ENCODE measurements at regions not wholly inside any gene's neighbourhood (a gene's known extent, or its start where the extent isn't known, plus 50 kb on each side); places are given as distances from the start of the nearest gene placed in this dataset.

DNA sequence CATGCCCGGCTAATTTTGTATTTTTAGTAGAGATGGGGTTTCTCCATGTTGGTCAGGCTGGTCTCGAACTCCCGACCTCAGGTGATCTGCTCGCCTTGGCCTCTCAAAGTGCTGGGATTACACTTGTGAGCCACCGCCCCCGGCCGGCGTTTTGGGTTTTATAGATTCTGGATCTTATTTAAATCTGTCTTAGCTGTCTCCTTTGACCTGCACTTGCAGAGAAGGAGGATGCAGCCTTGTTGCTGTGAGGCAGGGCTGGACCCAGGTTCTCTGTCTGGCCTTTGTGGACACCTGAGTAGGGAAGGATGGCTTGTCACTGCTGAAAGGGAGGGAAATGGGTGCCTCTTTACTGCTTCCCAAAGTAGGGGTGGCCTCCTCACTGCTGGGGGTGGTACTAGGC, 83.0 kb upstream of the HS6ST1 start:
- intact Hi-C loops (cut with DNase I) = no loop called here
- peak; percentile 34 for DNase-seq
- Histone ChIP-seq H3K4me3 (no peak overlapping the region), H3K27me3 (no peaks in the 10 kb centered on the region), H3K36me3 (no peaks in the 10 kb centered on the region), H3K27ac (no peak overlapping the region), H3K4me1 (no peaks in the 10 kb centered on the region), H3K9me3 (no peaks in the 10 kb centered on the region)
- ATAC-seq = no peak
- TF ChIP-seq, protein P1, sequence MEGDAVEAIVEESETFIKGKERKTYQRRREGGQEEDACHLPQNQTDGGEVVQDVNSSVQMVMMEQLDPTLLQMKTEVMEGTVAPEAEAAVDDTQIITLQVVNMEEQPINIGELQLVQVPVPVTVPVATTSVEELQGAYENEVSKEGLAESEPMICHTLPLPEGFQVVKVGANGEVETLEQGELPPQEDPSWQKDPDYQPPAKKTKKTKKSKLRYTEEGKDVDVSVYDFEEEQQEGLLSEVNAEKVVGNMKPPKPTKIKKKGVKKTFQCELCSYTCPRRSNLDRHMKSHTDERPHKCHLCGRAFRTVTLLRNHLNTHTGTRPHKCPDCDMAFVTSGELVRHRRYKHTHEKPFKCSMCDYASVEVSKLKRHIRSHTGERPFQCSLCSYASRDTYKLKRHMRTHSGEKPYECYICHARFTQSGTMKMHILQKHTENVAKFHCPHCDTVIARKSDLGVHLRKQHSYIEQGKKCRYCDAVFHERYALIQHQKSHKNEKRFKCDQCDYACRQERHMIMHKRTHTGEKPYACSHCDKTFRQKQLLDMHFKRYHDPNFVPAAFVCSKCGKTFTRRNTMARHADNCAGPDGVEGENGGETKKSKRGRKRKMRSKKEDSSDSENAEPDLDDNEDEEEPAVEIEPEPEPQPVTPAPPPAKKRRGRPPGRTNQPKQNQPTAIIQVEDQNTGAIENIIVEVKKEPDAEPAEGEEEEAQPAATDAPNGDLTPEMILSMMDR (IDR thresholded peaks at IDR 0.05) = no peak

DNA sequence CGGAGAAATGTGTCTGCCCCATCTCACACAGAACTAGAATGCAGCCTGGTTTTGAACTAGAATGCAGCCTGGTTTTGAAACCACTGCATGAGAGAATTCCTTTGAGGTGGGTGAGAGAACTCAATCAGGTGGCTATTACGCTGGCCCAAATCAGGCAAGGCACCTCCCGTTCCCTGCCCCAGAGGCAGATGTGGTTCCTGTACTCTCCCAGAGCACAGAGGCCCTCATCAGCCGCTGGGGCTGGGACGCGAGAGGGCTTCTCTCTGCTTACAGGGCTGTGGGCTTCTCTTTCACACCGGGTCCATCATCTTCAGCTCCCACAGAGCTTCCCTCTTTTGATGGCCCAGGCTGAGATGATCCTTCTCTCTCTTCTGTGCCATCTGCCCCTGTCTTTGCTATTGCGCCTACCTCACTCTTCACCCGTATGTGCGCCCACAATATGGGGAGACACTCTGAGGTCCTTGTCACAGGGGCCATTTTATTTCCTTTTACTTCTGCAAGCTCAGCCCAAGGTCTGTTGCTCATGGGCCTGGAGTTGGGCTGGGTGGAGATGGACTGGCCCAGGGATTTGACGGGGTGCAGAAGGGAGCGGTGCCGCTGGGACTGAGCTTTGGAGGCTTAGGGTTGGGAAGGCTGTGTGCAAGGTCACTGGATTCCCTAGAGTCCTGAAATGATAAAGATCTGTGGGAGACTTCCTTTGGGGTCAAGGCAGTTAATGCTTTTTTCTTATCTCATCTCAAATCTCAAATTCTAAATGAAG, 84.4 kb upstream of the HS6ST1 start:
- H3K4me3 ChIP-seq = no peak overlapping the region
- TF ChIP-seq, protein P1 (IDR thresholded peaks at IDR 0.05) = no peak
- intact Hi-C loops (cut with DNase I) = no loop called here
- no peaks in the 10 kb centered on the region for H3K9me3 ChIP-seq
- no peaks in the 10 kb centered on the region for H3K36me3 ChIP-seq
- ATAC-seq (no peak), DNase-seq (peak; percentile 31)
- no peaks in the 10 kb centered on the region for H3K27me3 ChIP-seq
- no peaks in the 10 kb centered on the region for H3K4me1 ChIP-seq
- H3K27ac ChIP-seq = no peak overlapping the region

DNA sequence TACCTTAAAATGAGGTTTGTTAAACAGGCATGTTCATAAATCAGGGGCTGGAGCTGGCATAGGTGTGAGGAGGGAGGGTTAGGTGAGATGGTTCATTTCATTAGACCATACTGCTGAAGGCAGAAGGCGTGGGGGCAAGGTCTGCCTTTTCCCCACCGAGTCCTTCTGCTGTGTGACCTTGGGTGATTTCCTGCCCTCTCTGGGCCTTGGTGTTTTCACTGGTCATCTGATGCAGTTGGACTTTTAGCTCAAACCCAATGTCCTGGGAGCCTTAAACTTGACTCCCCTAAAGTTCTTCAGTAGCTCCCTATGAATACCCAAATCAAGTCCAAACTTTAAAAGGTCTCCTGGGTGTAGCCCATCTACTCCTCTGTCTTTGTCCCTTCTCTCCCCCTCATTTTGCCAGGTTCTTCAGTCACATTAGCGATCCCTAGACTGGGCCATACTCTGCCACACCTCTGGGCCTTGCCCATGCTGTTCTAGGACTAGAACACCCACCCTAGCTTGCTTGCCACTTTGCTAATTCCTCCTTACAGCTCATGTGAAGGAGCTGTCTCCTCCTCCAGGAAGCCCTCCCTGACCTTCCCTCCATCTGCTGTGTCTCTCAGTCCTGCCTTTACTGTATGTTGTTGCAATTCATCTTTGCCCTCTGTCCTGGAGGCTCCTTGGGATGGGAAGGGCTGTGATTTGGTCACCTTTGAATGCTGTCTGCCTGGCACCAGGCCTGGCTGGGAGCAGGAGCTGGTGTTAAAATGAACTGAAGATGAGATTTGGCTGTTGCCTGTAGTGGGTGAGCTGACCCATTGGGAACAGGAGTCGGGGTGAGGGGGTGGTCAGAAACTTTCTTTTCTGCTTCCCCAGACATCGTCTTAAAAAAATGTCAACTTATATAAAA, 85.4 kb upstream of the HS6ST1 start:
- peak; percentile 15 for DNase-seq
- no peak overlapping the region for H3K4me3 ChIP-seq
- no peak for ATAC-seq
- no peaks in the 10 kb centered on the region for H3K9me3 ChIP-seq
- H3K27ac ChIP-seq = no peak overlapping the region
- H3K36me3 ChIP-seq = no peaks in the 10 kb centered on the region
- TF ChIP-seq, protein P1 (IDR thresholded peaks at IDR 0.05) = no peak
- intact Hi-C loops (cut with DNase I) = no loop called here
- no peaks in the 10 kb centered on the region for H3K27me3 ChIP-seq
- H3K4me1 ChIP-seq = no peaks in the 10 kb centered on the region

DNA sequence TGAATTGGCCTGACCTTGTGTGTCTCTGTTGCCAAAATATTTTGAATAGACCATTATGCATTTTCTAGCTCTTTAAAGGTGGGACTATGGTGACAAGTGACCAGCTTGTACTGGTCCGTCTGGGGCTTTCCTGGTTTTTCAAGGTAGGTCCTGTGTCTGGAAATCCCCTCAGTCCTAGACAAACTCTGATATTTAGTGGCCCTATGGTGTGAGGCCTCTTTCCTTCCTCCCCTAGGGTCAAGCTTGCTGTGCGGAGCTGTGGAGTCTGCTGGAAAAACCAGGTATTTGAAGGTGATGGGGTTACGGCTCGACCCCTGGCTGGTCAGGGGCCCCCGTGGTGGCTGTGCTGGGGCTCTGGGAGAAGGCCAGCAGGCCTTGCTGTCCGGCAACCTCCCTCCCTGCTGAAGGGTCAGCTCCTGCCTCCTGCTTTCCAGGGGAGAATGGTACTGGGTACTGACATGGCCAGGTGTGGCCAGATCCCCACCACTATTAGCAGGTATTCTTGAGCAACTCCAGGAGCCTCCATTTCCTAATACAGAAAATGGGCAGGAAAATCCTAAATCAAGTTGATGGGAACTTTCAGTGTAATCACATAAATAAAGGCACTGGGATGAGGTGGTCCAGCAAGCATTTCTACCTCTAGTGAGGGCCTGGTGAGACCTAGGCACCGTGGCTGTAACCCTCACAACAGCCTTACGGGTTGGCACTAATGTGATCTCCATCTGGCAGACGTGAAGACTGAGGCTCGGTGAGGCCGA, 86.2 kb upstream of the HS6ST1 start:
- H3K9me3 ChIP-seq = no peaks in the 10 kb centered on the region
- intact Hi-C loops (cut with DNase I) = no loop called here
- no peak overlapping the region for H3K27ac ChIP-seq
- DNase-seq (peak; percentile 34), ATAC-seq (no peak)
- no peaks in the 10 kb centered on the region for H3K27me3 ChIP-seq
- TF ChIP-seq, protein P1 (IDR thresholded peaks at IDR 0.05) = no peak
- no peak overlapping the region for H3K4me3 ChIP-seq
- H3K36me3 ChIP-seq = no peaks in the 10 kb centered on the region
- no peaks in the 10 kb centered on the region for H3K4me1 ChIP-seq

DNA sequence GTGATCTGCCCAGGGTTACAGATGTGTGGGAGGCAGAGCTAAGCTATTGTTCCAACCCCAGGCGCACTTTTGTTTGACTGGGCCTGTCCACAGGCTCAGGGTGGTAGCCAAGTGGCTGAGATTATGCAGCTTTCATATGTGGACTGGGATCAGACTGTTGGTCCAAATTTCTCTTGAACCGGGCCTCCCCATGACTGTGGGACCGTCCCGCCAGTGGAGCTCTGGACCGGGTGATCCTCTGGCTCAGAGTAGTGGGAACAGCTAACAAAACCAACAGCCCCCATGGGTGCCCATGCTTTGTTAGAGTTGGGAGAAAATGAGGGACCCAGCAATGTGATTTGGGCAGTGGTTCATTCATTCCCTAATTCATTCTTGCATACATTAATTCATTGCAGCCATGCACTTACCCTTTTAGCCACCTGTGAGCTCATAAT, 86.8 kb upstream of the HS6ST1 start:
- Histone ChIP-seq H3K4me1 (no peaks in the 10 kb centered on the region), H3K36me3 (no peaks in the 10 kb centered on the region), H3K27me3 (no peaks in the 10 kb centered on the region), H3K9me3 (no peaks in the 10 kb centered on the region), H3K4me3 (no peak overlapping the region), H3K27ac (no peak overlapping the region)
- DNase-seq (peak; percentile 48), ATAC-seq (no peak)
- intact Hi-C loops (cut with DNase I) = no loop called here
- TF ChIP-seq, protein P1 (IDR thresholded peaks at IDR 0.05) = no peak
